GM06990 (cell line): ENCODE measurements at regions not wholly inside any gene's neighbourhood (a gene's known extent, or its start where the extent isn't known, plus 50 kb on each side); places are given as distances from the start of the nearest gene placed in this dataset.
"Not testable (repeated sequence)": the region's sequence is repeated elsewhere in the genome, so short reads cannot be mapped to it uniquely, and the experiment has no call there.

ENCODE experiments used
- DNase-seq: peaks from one replicate; pipeline ENCODE4 v3.0.0-alpha.2; 2011; ENCODE audit not compliant: insufficient read length; ENCODE audit errors: extremely low read depth
- H3K27me3 ChIP-seq: replicated peaks from 2 replicates; pipeline ENCODE4 v1.6.0; 2011; ENCODE audit warnings: low read length; ENCODE audit not compliant: control insufficient read depth, insufficient read depth
- H3K36me3 ChIP-seq: 2 replicates; pipeline ENCODE4 v1.5.1; 2011; ENCODE audit warnings: low read length; ENCODE audit not compliant: control insufficient read depth, insufficient read depth
- H3K4me3 ChIP-seq: replicated peaks from 2 replicates; pipeline ENCODE4 v1.5.1; 2011; ENCODE audit warnings: low read depth, mild to moderate bottlenecking, control low read depth, low read length
- TF ChIP-seq, protein P1 (sequence below): IDR thresholded peaks from 2 replicates; pipeline ENCODE4 v1.5.1; 2011; ENCODE audit warnings: low read length, control low read depth, mild to moderate bottlenecking, inconsistent platforms; ENCODE audit not compliant: insufficient read depth, poor library complexity, severe bottlenecking

DNA sequence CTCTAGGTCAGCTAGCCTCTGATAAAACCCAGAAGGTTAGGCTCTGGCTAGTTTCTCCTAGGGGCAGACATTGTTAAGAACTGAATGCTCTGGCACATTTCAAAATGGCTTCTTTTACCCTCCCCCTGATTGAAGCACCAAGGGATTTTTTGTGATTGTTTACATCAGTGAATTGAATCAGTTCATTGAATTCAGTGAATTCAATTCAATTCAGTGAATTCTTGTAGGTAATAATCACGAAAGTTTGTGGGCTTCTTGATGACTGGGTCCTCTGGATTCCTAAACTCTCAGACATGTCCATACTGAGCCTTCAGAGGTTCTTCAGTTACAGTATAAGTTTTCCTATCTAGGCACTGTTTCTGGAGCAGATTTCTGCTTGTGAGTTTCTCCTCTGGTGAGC, 135.2 kb upstream of the ELAC2 start:
- Histone ChIP-seq H3K4me3 (no peak overlapping the region), H3K27me3 (no peaks in the 10 kb centered on the region), H3K36me3 (no peaks in the 10 kb centered on the region)
- TF ChIP-seq, protein P1, sequence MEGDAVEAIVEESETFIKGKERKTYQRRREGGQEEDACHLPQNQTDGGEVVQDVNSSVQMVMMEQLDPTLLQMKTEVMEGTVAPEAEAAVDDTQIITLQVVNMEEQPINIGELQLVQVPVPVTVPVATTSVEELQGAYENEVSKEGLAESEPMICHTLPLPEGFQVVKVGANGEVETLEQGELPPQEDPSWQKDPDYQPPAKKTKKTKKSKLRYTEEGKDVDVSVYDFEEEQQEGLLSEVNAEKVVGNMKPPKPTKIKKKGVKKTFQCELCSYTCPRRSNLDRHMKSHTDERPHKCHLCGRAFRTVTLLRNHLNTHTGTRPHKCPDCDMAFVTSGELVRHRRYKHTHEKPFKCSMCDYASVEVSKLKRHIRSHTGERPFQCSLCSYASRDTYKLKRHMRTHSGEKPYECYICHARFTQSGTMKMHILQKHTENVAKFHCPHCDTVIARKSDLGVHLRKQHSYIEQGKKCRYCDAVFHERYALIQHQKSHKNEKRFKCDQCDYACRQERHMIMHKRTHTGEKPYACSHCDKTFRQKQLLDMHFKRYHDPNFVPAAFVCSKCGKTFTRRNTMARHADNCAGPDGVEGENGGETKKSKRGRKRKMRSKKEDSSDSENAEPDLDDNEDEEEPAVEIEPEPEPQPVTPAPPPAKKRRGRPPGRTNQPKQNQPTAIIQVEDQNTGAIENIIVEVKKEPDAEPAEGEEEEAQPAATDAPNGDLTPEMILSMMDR, result no peak
- no peak for DNase-seq

DNA sequence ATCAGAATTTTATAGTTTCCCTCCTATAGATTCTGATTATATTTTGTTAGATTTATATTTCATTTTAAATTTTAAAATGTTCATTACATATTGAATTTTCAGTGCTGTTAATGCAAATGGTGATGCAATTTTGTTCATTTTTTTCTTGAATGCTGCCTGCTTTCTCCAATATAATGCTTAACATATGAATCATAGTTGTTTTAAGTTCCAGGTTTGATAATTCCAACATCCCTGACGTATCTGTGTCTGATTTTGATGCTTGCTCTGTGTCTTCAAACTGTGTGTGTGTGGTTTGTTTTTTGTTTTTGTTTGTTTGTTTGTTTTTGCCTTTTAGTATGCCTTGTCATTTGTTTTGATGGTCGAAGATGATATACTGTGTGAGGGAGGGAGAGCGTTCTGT, 134.7 kb upstream of the ELAC2 start:
- no peaks in the 10 kb centered on the region for H3K36me3 ChIP-seq
- DNase-seq, result no peak
- TF ChIP-seq, protein P1, result no peak
- H3K4me3 ChIP-seq, result no peak overlapping the region
- H3K27me3 ChIP-seq, result no peaks in the 10 kb centered on the region

DNA sequence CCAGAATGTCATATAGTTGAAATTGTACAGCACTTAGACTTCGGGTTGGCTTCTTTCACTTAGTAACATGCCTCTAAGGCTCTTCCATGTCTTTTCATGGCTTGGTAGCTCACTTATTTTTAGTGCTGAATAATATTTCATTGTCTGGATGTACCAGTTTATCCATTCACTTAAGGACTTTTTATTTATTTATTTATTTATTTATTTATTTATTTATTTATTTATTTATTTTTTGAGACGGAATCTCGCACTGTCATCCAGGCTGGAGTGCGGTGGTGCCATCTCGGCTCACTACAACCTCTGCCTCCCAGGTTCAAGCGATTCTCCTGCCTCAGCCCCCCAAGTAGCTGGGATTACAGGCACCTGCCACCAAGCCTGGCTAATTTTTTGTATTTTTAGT, 132.9 kb upstream of the ELAC2 start:
- not testable (repeated sequence) for DNase-seq

DNA sequence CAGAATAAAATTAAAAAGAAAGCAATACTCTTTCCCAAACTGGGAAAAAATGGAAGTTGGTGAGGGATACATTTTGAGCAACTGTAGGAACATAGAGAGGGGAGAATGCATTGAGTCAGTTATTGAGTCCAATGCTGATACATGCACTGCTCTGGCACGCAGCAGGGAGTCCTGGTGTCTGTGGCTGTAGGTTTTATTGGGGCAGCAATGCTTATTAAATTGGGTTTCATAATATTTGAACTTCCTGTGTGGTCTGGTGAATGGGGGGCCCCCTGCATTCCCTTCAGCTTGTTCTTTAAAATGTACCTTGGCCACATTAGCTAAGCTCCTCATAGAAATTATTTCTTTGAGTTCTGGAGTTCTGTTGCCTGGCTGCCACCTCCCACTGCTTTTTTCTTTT, 125.2 kb upstream of the ELAC2 start:
- no peak for DNase-seq
- Histone ChIP-seq H3K4me3 (no peak overlapping the region), H3K36me3 (no peaks in the 10 kb centered on the region), H3K27me3 (no peaks in the 10 kb centered on the region)
- TF ChIP-seq, protein P1, result no peak

More for the DNA sequence above, 132.9 kb upstream of the ELAC2 start:
- H3K36me3 ChIP-seq, H3K27me3 ChIP-seq, H3K4me3 ChIP-seq: not testable (repeated sequence)

DNA sequence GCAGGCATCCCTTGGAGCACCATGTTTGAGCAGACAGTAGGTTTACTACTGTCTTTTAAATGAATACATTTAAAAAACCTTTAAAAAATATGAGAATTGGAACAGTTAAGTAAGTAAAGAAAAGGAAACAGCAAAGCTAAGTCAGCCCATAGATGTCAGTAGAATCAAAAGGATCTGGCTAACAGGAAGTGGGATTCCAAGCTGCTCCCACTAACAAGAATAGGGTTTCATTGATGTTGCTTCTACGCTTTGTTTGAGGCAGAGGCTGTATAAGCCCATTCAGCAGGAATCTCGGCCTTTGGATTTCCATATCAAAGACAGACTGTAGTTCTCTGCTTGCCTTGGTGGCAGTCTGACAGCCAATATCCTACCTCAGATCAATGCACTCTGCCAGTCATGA, 122.9 kb upstream of the ELAC2 start:
- DNase-seq, result no peak
- TF ChIP-seq, protein P1, result no peak
- Histone ChIP-seq H3K36me3 (no peaks in the 10 kb centered on the region), H3K27me3 (no peaks in the 10 kb centered on the region), H3K4me3 (no peak overlapping the region)

DNA sequence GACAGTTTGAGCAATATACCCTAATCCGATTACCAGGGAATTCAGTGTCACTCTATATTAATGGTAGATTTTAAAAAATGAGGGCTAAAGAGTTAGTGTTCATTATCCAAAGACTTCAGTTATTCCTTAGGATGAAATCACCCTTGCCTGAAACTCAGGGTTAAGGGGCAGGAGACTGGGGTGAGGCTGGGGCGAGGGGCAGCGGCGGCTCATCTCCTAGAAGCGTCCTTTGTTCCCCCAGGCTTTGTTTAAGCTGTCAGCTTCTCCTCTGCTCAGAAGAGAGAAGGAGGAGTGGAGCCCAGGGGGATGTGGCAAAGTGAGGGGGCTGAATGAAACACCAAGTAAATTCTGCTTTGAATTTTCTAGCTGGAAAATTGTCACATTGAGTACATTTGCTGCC, 117.7 kb upstream of the ELAC2 start:
- Histone ChIP-seq H3K27me3 (no peaks in the 10 kb centered on the region), H3K4me3 (no peak overlapping the region), H3K36me3 (no peaks in the 10 kb centered on the region)
- DNase-seq, result no peak
- TF ChIP-seq, protein P1, result no peak
